Nephron progenitor cell (in vitro differentiated cells): ENCODE measurements at regions not wholly inside any gene's neighbourhood (a gene's known extent, or its start where the extent isn't known, plus 50 kb on each side); places are given as distances from the start of the nearest gene placed in this dataset.
"Not testable (repeated sequence)": the region's sequence is repeated elsewhere in the genome, so short reads cannot be mapped to it uniquely, and the experiment has no call there.

Source experiments
- DNase-seq: peaks from one replicate; pipeline ENCODE4 v3.0.0; 2021
- H3K27ac Mint-ChIP-seq: 2 replicates; pipeline ENCODE4 v1.8.0; 2021; ENCODE audit warnings: mild to moderate bottlenecking, moderate library complexity, mixed read lengths
- H3K27me3 Mint-ChIP-seq: 2 replicates; pipeline ENCODE4 v1.8.0; 2021; ENCODE audit warnings: mild to moderate bottlenecking, low read depth, mixed read lengths; ENCODE audit not compliant: poor library complexity
- H3K36me3 Mint-ChIP-seq: 2 replicates; pipeline ENCODE4 v1.8.0; 2021; ENCODE audit warnings: low read depth, mixed read lengths
- H3K4me1 Mint-ChIP-seq: 2 replicates; pipeline ENCODE4 v1.8.0; 2021; ENCODE audit warnings: mixed read lengths
- H3K4me3 Mint-ChIP-seq: 2 replicates; pipeline ENCODE4 v1.8.0; 2021; ENCODE audit warnings: mild to moderate bottlenecking, moderate library complexity, mixed read lengths
- H3K9me3 Mint-ChIP-seq: 2 replicates; pipeline ENCODE4 v1.8.0; 2021; ENCODE audit warnings: mild to moderate bottlenecking, moderate library complexity, mixed read lengths

- H3K27ac Mint-ChIP-seq, H3K9me3 Mint-ChIP-seq, DNase-seq, H3K36me3 Mint-ChIP-seq, H3K27me3 Mint-ChIP-seq, H3K4me3 Mint-ChIP-seq, H3K4me1 Mint-ChIP-seq: not testable (repeated sequence)
Observed at GRCh38 chr2:87423796-87424762, 323.8 kb upstream of the PLGLB2 start.

GRCh38 chr2:87424763-87425154 lies 323.1 kb upstream of the PLGLB2 start:
- DNase-seq, H3K36me3 Mint-ChIP-seq, H3K27ac Mint-ChIP-seq, H3K4me3 Mint-ChIP-seq, H3K27me3 Mint-ChIP-seq, H3K9me3 Mint-ChIP-seq, H3K4me1 Mint-ChIP-seq: not testable (repeated sequence)

- H3K36me3 Mint-ChIP-seq, H3K4me1 Mint-ChIP-seq, H3K9me3 Mint-ChIP-seq, DNase-seq, H3K4me3 Mint-ChIP-seq, H3K27me3 Mint-ChIP-seq, H3K27ac Mint-ChIP-seq: not testable (repeated sequence)
Observed at GRCh38 chr2:87425191-87425590, 322.7 kb upstream of the PLGLB2 start.

DNA sequence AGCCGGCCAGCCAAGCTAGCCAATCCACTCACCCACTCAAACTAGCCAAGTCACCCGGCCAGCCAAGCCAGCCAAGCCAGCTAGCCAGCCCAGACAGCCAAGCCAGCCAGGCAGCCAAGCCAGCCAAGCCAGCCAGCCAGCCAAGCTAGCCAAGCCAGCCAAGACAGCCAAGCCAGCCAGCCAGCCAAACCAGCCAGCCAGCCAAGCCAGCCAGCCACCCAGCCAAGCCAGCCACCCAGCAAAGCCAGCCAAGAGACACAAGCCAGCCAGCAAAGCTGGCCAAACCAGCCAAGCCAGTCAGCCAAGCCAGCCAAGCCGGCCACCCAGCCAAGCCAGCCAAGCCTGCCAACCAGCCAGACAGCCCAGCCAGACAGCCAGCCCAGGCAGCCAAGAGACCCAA lies 322.2 kb upstream of the PLGLB2 start:
- not testable (repeated sequence) for H3K4me1 Mint-ChIP-seq, H3K4me3 Mint-ChIP-seq, DNase-seq, H3K27ac Mint-ChIP-seq, H3K27me3 Mint-ChIP-seq, H3K36me3 Mint-ChIP-seq, H3K9me3 Mint-ChIP-seq

- not testable (repeated sequence) for H3K4me3 Mint-ChIP-seq, H3K27ac Mint-ChIP-seq, H3K36me3 Mint-ChIP-seq, H3K9me3 Mint-ChIP-seq, DNase-seq, H3K27me3 Mint-ChIP-seq, H3K4me1 Mint-ChIP-seq
Observed at GRCh38 chr2:87428452-87429130, 319.3 kb upstream of the PLGLB2 start.

GRCh38 chr2:87429206-87429930 lies 318.5 kb upstream of the PLGLB2 start:
- not testable (repeated sequence) for H3K9me3 Mint-ChIP-seq, DNase-seq, H3K36me3 Mint-ChIP-seq, H3K4me1 Mint-ChIP-seq, H3K27ac Mint-ChIP-seq, H3K27me3 Mint-ChIP-seq, H3K4me3 Mint-ChIP-seq

GRCh38 chr2:87429931-87430275 lies 318.0 kb upstream of the PLGLB2 start:
- not testable (repeated sequence) for DNase-seq, H3K4me3 Mint-ChIP-seq, H3K27me3 Mint-ChIP-seq, H3K36me3 Mint-ChIP-seq, H3K4me1 Mint-ChIP-seq, H3K27ac Mint-ChIP-seq, H3K9me3 Mint-ChIP-seq

- not testable (repeated sequence) for H3K4me3 Mint-ChIP-seq, H3K27ac Mint-ChIP-seq, H3K9me3 Mint-ChIP-seq, H3K27me3 Mint-ChIP-seq, H3K4me1 Mint-ChIP-seq, H3K36me3 Mint-ChIP-seq, DNase-seq
Observed at GRCh38 chr2:87431051-87431450, 316.8 kb upstream of the PLGLB2 start.

GRCh38 chr2:87432711-87433453 lies 315.0 kb upstream of the PLGLB2 start:
- not testable (repeated sequence) for DNase-seq, H3K36me3 Mint-ChIP-seq, H3K4me3 Mint-ChIP-seq, H3K9me3 Mint-ChIP-seq, H3K4me1 Mint-ChIP-seq, H3K27ac Mint-ChIP-seq
- H3K27me3 Mint-ChIP-seq: peaks cover 11% of the 10 kb centered on the region

DNA sequence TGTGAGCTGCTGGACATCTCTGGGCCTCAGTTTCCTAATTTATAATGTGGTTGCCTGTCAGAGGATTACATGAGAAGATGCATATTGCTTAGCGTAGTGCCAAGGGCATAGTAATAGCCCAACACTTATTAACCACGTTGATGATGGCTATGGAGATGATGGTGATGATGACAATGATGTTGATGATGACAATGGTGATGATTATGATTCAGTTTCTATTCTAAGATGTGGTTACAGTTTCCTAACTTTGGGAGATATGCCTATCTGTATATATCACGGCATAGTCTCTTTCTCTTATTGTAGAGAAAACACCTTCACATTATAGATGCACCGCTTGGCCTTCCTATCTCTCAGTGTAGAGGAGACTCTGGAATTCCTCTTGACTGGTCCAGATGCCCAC lies 311.9 kb upstream of the PLGLB2 start:
- peaks cover 14% of the 10 kb centered on the region for H3K27me3 Mint-ChIP-seq
- H3K4me1 Mint-ChIP-seq: peaks cover 22% of the 10 kb centered on the region
- DNase-seq, H3K27ac Mint-ChIP-seq, H3K4me3 Mint-ChIP-seq, H3K36me3 Mint-ChIP-seq, H3K9me3 Mint-ChIP-seq: not testable (repeated sequence)

- H3K27me3 Mint-ChIP-seq: peaks cover 18% of the 10 kb centered on the region
- H3K4me3 Mint-ChIP-seq, H3K9me3 Mint-ChIP-seq, H3K27ac Mint-ChIP-seq, DNase-seq, H3K36me3 Mint-ChIP-seq: not testable (repeated sequence)
- H3K4me1 Mint-ChIP-seq: peaks cover 18% of the 10 kb centered on the region
Observed at GRCh38 chr2:87437701-87438260, 310.1 kb upstream of the PLGLB2 start.

- H3K27ac Mint-ChIP-seq, H3K9me3 Mint-ChIP-seq, H3K36me3 Mint-ChIP-seq, DNase-seq, H3K4me3 Mint-ChIP-seq: not testable (repeated sequence)
- H3K4me1 Mint-ChIP-seq: peaks cover 18% of the 10 kb centered on the region
- peaks cover 18% of the 10 kb centered on the region for H3K27me3 Mint-ChIP-seq
Observed at GRCh38 chr2:87438780-87439454, 309.0 kb upstream of the PLGLB2 start.
